CD4-positive, alpha-beta T cell treated with Interleukin-17A for 1 hour (primary cell): ENCODE measurements at regions not wholly inside any gene's neighbourhood (a gene's known extent, or its start where the extent isn't known, plus 50 kb on each side); places are given as distances from the start of the nearest gene placed in this dataset.

Experiments used
- DNase-seq: peaks from one replicate; pipeline ENCODE4 v3.0.0-alpha.2; 2020

- DNase-seq = no peak
These were observed 159.8 kb upstream of the USP24 start for GRCh38 chr1:55374801-55375616.

GRCh38 chr1:55374216-55374615 is 159.1 kb upstream of the USP24 start:
- DNase-seq = no peak

DNA sequence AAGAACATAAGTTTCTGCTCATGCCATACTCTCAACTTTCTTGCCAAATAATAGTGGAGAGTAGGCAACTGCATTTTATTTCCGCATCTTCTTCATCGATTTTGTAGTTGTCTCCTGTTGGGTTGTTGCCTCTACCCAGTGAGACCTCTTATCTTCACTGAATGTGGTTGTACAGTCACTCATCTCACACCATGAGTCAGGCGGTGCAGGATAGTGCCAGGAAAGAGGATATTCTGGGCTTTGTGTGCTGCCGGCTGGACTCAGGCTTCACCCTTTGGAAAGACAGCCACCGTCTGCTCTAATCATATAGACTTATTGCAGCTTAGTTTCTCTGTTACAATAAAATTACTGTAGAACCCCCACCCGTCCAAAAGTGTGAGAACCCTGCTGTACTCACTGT is 154.3 kb upstream of the USP24 start:
- DNase-seq = no peak

- DNase-seq = no peak
These were observed 153.5 kb upstream of the USP24 start for GRCh38 chr1:55368698-55369097.

DNA sequence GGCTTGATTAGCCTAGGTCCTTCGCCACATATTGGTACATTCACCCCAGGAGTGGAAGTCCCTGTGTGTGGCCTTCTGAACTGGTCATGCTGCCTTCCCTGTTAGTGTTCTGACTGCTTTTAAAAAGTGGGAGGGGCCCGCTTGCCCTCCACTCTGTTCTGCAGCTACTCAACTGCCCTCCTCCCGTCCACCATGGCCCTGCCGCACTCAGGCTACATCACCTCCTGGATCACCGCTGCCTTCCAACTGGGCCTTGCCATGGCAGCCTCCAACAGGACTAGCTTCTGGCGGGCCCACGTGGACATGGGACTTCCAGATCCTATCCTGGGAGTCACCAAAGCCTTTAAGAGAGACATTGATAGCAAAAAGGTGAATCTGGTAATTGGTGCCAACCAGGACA is 152.1 kb upstream of the USP24 start:
- no peak for DNase-seq

DNA sequence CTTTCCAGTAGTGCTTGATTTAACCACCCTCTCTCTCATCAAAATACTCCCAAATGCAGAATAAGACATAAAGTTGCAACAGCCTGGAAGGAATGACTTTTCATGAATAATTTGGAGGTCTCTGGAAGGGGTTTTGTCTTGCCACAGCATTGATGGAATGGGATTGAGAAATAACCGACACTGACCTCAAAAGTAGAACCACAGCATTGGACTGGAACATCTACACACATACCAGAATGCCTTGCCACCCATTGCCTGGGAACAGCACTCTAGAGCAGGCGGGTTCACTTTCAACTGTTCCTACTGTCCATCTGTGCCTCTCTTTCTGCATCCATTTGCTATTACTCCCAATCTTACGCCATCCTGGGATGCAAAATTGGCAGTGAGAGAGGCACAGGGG is 149.1 kb upstream of the USP24 start:
- DNase-seq = no peak

- DNase-seq = peak; percentile 9
These were observed 148.1 kb upstream of the USP24 start for GRCh38 chr1:55363268-55363667.

GRCh38 chr1:55362558-55362957 is 147.4 kb upstream of the USP24 start:
- DNase-seq = no peak

DNA sequence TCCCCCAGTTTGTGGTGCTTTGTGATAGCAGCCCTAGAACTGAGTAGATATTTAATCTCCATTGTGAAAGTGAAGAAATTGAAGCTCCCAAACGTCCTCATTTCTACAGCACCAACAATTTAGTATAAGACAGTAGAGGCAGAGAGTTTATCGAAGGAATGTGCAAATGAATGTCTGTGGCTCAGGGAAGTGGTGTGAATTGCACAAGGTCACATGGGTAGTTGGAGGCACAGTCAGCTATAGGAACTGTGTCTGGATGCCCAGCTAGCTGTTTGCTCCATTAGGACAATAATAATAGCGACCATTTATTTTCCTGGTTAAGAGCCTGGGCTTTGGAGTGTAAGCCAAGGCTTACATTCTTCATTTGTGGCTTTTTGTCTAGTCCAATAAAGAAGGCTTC is 144.4 kb upstream of the USP24 start:
- no peak for DNase-seq

- DNase-seq = no peak
These were observed 143.4 kb upstream of the USP24 start for GRCh38 chr1:55358581-55358980.

DNA sequence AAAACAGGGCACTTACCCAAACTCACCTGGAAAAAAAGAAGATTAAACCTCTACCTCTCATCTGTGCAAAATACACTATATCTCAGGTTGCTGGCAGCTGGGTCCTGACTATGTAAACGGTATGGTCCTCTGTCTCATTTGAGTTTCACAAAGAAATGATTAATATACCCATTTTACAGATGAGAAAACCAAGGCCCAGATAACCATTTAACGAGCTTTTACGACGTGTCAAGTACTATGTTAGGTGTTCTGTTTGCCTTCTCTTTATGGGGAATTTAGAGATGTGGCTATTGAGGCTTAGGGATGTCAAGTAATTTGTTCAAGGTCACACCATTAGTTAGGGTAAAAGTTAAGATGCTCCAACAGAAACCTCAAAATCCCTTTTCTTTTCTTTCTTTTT is 140.4 kb upstream of the USP24 start:
- DNase-seq = no peak

DNA sequence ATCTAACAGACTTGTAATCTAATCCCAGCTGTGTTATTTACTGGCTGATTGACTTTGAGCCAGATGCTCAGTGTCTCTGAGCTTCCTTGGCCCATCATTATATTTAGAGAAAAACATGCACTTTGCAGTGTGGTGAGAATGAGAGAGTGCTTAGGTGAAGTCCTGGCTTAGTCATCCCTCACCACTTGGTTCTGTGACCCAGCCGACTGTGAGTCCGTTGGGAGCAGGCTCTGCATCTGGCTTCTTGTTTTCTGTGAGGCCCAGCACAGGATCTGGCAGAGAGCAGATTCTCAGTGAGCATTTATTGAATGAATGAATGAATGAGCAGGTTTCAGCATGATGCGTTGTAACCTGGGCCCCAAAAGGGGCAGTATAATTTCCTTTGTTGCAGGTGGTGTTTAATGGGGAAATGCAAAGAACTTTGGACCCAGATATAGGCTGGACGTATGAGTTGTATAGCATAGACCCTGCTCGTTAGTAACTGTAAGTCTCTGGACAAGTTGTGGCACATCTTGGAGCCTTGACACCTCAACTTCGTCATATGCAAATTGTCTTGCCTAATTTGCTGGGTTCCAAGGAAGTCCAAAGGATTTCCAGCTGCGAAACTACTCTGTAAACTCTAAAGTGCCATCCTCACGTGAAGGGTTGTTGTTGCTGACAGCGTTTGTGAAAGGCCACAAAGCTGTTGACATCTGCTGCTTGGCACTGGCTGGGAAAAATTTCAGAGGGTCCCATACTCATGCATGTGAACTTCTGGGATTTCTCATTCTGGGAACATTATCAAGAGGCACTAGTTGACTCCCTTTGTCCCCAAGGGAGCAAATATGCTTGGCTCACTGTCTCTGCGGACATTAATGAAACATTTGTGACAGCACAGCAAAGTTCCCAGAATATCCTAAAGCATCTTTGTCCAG is 138.8 kb upstream of the USP24 start:
- DNase-seq = no peak

DNA sequence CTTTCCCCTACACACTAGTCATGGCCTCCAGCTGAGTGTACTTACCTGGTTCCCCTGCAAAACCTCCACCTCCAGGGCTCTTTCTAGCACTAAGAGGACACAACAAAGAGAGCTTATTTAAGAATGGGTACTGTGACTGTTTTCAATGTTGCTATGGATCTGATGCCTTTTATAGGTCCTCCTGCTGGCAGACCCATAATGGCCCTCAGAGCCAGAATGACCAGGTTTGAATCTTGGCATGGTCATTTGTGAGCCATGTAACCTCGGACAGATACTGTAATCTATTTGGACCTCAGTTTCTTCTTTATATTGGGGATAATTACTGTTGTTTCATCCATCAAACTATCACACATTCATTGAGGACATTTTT is 137.6 kb upstream of the USP24 start:
- DNase-seq = no peak

- DNase-seq = no peak
These were observed 137.1 kb upstream of the USP24 start for GRCh38 chr1:55352080-55352810.

- no peak for DNase-seq
These were observed 133.2 kb upstream of the USP24 start for GRCh38 chr1:55348356-55348755.

- no peak for DNase-seq
These were observed 132.7 kb upstream of the USP24 start for GRCh38 chr1:55347866-55348265.

DNA sequence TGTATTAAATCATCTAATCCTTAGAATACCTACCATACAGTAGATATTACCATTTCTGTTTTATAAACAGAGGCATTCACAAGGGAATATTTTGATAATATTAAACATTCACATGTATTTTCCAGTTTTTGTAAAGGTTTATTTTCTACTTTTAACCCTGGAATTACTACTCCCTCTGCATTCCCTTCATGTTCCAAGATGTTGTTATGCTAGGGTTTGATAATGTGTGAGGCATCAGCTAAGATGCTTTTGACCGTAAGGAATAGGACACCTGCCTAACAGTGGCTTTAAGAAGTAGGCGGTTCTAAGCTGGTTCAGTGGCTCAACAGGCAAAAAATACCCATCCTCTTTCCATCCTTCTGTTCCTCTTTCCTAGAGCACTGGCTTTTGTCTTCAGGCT is 131.9 kb upstream of the USP24 start:
- DNase-seq = no peak

DNA sequence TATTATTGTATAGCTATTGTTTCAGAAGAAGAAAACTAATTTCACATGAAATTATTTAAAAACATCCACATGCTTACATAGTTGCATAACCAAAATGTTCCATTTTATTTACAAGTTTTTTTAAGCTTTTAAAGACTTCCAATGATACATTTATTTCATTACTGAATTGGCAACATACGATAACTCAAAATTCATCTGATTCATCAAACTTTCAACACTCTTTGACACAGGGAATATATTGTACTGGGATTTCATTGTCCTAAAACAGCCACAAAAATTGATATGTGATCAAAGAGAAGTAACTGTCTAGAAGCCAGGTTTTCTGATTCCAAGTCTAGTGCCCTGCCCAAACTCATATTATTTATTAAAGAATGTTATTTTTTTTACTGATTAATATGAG is 131.4 kb upstream of the USP24 start:
- DNase-seq = no peak

- no peak for DNase-seq
These were observed 124.5 kb upstream of the USP24 start for GRCh38 chr1:55339681-55340080.

GRCh38 chr1:55338448-55338820 is 123.3 kb upstream of the USP24 start:
- DNase-seq = no peak

- peak; percentile 34 for DNase-seq
These were observed 122.8 kb upstream of the USP24 start for GRCh38 chr1:55337801-55338447.

DNA sequence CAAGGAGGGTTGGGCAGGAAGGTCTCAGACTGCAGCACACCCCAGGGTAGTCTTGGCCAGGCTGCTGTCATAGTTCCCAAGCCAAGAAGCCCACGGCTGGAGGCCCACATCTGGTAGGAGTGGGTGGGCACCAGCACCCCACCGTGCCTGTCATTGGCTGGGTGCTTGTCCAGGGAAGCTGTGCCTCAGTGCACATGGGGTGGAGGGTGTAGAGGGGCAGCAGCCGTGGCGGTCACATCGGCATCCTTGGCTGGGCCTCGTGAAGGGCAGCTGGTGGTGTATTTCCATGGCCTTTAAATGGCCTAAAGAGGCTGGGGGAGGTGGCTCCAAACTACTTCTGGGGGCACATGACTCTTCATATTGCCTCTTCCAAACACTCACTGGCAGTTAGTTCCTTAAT is 119.6 kb upstream of the USP24 start:
- no peak for DNase-seq

DNA sequence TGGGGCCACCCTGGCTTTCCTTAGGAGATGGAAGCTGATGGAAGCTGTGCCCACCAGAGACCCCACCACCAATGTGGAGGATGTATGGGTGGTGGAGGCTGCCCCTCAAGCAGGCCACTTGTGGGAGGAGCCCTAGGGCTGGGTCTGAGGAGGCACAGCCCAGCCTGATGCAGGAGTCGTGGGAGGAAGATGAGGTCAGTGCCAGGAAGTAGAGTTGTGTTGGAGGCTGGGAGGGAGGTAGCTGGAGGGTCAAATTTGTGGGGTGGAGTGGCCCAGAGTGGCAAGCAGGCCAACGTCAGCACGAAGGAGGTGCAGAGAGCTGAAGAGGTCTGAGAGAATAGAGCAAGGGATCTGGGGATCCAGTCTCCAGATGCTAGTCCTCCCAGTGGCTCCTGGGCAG is 119.0 kb upstream of the USP24 start:
- no peak for DNase-seq
